H1 (cell line): ENCODE measurements at regions not wholly inside any gene's neighbourhood (a gene's known extent, or its start where the extent isn't known, plus 50 kb on each side); places are given as distances from the start of the nearest gene placed in this dataset.

Experiments
- HDAC2 ChIP-seq, 2 experiments: fragments of 300-600 bp in 1 of 2; sonication (generic) in 1 of 2; IDR thresholded peaks; 2 replicates each; pipeline ENCODE4 v1.6.1; 2011 to 2012; ENCODE audit warnings: low read depth in 2 of 2, low read length in 2 of 2, mild to moderate bottlenecking in 2 of 2, moderate library complexity in 2 of 2, borderline replicate concordance in 1 of 2, inconsistent platforms in 1 of 2
- JUN ChIP-seq: IDR thresholded peaks from 2 replicates; pipeline ENCODE4 v1.6.1; 2011; ENCODE audit warnings: low read depth, mild to moderate bottlenecking, improper control_type of control experiment, low read length

GRCh38 chr3:139216958-139217357, 126.9 kb upstream of the MRPS22 start (continued):
- TF ChIP-seq JUN (no peak), HDAC2 (IDR thresholded peaks at IDR 0.05; ENCODE audit: borderline replicate concordance in 1 of 2, low read depth in 2 of 2, low read length in 2 of 2) (no peak)
